Right lobe of liver (tissue), 4 donors: ENCODE measurements at regions not wholly inside any gene's neighbourhood (a gene's known extent, or its start where the extent isn't known, plus 50 kb on each side); places are given as distances from the start of the nearest gene placed in this dataset.

Experiments
- POLR2A ChIP-seq: fragments of 450-650 bp; IDR thresholded peaks from one replicate; pipeline ENCODE4 v1.6.1; 2017; ENCODE audit warnings: antibody characterized with exemption, mild to moderate bottlenecking
- TF ChIP-seq, protein P1 (sequence below), 4 donors: fragments of 200-600 bp in 3 of 4; fragments of 450-650 bp in 1 of 4; IDR thresholded peaks; one replicate each; pipeline versions ENCODE4 v1.5.1 to v1.8.0; 2016 to 2022; ENCODE audit warnings: antibody characterized with exemption in 4 of 4, mild to moderate bottlenecking in 2 of 4
- donor health status: DM: no; HTN: no; CAD: no.
- donor health status: DM: no; HTN: no; CAD: no.
- donor health status: DM: no; HTN: yes; CAD: no.

DNA sequence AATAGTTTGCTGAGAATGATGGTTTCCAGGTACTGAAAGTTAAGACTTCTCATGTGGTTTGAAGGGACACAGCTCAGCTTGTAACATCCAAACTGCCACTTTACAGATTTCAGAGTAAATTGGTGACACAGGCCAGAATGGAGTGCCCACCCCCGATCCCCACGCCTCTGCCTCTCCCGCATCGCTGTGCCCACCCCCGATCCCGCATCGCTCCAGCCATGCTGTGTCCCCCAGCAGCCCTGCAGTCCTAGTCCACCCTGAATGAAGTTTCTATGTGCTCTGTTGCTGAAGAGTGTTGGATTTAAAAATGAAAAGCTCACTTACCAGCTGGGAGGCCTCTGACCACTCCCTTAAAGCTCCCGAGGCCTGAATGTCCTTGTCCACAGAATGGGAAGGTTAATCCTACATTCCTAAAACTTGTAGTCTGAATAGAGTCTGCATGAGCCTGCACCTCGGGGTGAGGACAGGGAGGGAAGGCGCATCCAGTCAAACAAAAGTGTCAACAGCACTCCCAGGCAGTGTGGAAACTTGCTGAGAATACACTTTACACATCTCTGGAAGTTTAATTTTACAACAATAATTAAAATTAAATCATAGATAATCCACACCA lies 176.4 kb upstream of the ID2 start:
- no peak for TF ChIP-seq POLR2A
- TF ChIP-seq, protein P1, sequence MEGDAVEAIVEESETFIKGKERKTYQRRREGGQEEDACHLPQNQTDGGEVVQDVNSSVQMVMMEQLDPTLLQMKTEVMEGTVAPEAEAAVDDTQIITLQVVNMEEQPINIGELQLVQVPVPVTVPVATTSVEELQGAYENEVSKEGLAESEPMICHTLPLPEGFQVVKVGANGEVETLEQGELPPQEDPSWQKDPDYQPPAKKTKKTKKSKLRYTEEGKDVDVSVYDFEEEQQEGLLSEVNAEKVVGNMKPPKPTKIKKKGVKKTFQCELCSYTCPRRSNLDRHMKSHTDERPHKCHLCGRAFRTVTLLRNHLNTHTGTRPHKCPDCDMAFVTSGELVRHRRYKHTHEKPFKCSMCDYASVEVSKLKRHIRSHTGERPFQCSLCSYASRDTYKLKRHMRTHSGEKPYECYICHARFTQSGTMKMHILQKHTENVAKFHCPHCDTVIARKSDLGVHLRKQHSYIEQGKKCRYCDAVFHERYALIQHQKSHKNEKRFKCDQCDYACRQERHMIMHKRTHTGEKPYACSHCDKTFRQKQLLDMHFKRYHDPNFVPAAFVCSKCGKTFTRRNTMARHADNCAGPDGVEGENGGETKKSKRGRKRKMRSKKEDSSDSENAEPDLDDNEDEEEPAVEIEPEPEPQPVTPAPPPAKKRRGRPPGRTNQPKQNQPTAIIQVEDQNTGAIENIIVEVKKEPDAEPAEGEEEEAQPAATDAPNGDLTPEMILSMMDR (IDR thresholded peaks at IDR 0.05): no peak
